HG03108 (cell line): ENCODE measurements at regions not wholly inside any gene's neighbourhood (a gene's known extent, or its start where the extent isn't known, plus 50 kb on each side); places are given as distances from the start of the nearest gene placed in this dataset.

Experiments used
- ATAC-seq: cut with Tn5 transposase; IDR thresholded peaks from one replicate; pipeline ENCODE4 v1.9.1; 2021; ENCODE audit warnings: moderate library complexity; ENCODE audit not compliant: unreplicated experiment

DNA sequence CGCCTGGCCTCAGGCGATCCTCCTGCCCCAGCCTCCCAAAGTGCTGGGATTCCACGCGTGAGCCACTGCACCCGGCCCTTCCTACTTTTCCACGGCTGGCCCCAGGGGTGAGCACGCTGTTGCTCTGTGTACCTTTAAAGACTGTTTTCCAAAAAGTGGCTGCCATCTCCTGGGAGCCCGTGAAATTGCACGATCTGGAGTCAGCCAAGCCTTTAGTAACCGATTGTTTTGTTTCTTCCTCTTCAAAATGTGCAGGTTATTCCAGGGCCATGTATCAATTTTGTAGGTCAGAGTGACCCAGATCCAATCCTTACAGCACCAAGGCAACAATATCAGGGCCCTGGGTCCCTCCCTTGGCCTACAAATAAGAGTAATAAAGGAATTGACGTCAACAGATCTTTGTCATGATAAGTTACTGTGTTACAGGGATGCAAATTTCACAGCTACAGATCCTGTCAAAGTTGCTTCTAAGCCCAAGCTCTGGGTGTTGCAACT lies 135.6 kb upstream of the ZNF236 start:
- peak; percentile 81 for ATAC-seq

DNA sequence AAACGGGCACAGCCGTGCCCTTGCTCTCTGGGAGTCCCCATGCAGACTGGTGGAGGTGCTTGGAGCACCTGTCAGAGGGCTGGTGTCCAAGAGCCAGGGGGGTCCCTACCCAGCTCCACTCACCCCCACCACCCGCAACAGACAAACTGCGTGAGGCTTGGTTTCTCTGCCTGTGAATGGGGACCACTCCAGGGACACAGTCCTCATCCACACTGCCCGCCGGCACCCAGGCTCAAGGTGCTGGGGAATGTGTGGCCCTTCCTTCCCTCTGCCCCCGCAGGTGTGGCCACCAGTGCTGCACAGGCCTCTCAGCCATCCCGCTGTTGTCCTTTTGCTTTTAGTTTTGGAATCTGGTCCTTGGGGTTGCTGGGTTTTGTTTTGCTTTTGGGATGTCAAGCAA lies 136.5 kb upstream of the ZNF236 start:
- no peak for ATAC-seq

DNA sequence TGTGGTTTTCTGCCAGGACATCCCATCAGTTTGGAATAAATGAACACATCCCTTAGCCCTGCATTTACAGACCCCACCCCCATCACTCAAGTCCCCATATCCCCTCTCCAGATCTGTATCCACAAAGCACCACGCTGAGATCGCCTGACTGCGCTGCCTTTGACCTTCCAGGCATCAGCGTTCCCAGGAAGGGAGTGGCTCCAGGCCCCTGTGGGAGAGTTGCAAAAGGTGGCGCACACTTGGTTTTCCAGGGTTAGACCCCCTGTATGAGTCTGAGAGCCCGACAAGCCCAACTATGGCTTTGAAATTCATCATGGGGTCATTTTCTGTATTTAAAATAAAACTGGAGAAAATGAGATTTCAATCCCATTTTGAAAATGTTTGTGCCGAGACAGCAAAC lies 137.0 kb upstream of the ZNF236 start:
- ATAC-seq, result no peak

DNA sequence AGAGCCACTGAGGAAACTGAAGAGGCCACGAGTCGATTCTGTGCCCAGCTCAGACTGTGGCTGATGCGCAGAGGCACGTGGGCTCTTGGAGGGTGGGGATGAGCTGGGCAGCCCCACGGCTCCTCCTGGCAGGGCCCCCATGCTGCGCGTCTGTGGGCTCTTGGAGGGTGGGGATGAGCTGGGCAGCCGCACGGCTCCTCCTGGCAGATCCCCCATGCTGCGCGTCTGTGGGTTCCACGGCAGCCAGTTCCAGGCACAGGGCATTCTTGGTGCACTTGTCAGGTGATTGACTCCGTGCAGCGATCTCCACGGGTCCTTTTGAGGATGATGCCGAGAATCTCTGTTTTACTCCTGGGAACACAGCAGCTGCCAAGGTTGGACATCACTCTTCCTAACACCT lies 138.1 kb upstream of the ZNF236 start:
- no peak for ATAC-seq

DNA sequence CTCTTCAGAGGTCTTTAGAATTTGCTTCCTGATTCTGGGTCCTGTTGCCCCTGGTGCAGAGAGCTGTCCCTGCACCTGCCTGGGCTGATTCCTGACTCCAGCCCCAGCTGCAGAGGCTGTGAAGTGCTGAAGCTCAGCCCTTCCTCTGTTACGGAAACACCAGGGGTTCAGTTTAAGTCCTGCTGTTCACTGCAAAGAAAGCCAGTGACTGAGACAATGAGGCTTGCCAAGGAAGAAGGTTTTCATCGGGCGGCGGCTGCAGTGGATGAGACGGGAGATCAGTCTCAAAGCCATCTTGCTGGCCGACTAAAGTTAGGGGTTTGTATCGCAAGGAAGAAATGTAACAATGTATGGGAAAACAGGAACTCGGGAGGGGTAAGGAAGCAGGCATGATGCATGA lies 142.4 kb upstream of the ZNF236 start:
- no peak for ATAC-seq

DNA sequence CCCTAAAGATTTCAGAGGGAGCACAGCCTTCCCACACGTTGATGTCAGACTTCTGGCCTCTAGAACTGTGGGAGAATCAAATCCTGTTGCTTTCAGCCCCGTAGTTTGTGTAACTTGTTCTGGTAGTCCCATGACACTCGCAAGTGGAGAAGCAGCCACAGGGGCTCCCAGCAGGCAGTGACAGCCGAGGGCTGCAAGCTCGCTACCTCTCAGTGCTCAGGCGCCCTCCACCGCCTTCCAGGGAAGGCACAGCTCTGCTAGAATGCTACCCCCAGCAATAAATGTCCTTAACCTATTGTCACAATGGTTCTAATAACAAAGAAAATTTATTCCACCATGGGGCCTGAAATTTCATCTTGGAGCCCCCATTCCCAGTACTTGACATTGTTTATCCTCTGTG lies 143.1 kb upstream of the ZNF236 start:
- no peak for ATAC-seq

DNA sequence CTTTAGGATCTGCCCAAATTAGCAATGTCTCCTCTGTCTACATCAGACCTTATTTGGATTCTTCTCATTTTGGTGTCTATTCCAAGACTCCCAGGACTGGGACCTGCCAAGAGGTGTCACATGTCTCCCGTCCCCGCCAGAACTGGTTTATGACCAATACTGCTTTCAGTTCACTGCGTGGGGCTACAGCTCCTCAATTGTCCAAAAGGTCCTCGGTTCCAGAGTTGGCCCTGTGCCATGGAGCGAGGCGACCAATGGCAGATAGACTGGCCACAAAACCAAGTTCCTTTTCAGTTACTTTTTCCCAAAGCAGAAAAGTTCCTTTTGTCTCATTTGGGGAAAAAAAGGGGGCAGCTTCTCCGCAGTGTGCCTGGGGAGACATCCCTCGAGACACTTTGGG lies 144.1 kb upstream of the ZNF236 start:
- no peak for ATAC-seq

DNA sequence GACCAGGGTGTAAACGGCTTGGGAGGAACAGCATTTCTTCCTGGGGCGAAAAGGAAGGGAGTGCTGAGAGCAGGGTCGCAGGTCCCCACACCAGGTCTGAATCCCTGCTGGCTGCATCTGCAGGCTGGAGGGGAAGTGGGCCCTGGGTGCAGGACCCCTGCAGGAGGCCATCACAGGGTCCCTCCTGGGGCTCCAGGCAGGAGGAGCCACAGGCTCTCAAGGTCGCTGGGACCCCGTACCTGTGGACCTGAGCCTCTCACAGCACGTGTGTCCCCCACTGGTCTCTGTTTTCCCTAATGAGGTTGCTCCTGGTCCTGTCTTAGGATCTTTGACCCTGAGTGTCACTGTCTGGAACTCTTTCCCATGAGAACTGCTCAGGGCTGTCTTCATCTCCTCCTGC lies 147.8 kb upstream of the ZNF236 start:
- no peak for ATAC-seq

DNA sequence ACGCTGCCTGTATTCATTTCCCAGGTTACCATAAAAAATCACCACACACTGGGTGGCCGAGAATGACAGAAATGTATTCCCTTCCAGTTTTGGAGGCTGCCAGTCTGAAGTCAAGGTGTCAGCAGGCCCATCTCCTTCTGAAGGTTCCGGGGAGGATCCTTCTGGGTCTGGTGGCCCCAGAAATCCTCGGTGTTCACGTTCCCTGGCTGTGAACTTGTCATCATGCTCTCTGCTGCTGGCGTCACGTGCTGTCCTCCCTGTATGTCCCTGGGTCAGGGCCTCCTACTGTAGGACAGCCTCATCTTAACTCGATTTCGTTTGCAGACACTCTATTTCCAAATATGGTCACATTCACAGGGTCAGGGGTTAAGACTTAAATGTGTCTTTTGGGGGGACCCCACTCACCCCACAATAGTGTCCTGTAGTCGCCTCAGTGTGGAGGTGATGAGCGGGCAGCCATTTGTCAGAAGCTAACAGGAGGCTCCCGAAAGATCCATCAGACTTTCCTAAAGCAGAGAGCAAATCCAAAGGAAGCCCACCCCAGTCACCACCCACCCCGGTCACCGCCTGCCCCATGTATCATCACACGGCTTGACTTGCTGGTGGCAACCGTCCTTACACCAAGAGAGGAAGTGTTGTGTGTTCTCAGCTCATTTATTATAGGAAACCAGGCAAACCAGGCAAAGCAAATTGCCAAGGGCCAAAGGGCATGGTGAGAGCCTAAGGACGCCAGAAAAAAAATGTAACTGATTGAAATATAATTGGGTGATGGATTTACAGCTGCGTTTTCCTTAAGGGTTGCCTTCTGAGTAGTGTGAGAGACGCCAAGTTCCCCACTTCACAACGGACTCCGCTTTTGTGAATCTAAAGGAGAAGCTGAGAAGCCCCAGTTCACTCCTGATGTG lies 148.8 kb upstream of the ZNF236 start:
- ATAC-seq, result no peak

DNA sequence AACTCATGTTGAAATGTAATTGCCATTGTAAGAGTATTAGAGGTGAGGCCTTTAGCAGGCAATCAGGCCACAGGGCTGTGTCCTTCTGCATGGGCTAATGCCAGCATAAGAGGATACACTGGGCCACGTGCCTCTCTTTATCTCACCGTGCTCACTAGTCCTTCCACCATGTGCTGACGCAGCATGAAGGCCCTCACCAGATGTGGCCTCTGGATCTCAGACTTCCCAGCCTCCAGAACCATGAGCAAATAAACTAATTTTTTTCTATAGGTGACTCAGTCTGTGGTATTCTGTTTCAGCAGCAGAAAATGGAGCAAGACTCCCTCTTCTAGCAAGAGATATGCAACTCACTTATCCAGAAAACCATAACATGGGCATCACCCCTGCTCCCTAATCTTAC lies 149.7 kb upstream of the ZNF236 start:
- no peak for ATAC-seq

DNA sequence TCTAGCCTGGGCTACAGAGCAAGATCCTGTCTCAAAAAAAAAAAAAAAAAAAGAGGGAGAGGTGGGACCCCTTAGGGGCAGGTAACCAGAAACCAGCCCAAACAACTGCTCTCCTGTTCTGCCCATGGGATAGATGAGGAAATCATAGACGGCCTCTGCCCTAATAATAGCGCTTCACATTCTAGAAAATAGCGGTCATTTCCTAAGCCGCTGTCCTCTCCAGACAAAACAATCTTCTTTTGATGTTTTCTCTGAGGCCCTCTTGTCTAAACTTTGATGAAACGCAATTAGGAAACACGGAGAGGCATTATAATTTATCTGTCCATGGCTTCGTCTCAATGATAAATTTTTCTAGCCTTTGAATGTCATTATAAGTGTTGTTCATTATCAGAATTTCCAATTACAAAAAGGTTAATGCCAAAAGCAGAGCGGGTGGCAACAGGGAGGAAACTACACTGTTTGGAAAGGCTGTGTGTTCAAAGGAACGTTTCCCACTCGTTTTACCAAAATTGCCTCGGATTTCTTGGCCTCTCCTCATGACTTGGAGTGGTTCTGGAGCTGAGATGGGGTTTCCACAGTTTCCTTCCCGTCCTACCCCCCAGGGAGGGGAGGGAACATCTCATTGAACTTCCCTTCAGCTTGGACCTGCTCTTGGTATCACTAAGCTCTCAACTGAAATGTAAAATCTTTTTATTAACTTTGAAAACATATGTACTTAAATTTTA lies 151.6 kb upstream of the ZNF236 start:
- ATAC-seq, result no peak

DNA sequence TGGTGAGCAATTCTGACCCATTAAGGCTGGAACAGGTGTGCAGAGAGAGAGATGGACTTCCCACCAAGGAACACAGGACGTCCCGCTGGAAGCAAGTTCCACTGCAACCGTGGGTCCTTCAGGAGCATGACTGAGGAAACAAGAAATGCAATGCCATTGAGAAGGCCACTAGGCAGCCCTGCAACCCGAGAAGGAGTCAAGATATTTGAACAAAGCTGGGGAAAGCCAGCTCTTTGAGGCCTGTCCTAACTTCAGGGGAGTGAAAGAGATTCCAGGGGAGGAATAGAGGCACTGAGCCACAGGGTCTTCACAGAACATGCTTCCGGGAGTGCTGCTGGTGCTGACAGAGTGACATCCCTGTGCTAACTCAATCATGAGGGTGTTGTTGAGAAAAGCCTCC lies 153.8 kb upstream of the ZNF236 start:
- no peak for ATAC-seq

DNA sequence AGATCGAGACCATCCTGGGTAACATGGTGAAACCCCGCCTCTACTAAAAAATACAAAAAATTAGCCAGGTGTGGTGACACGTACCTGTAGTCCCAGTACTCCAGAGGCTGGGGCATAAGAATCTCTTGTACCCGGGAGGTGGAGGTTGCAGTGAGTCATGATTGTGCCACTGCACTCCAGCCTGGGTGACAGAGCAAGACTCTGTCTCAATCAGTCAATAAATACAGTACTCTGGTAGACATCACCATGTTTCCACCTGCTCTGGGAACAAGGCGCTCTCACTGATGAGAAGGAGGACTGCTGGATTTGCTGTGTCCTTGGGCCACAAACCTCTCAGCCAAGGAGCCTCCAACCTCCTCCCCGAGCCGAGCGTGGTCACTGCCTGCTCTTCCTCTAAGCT lies 154.2 kb upstream of the ZNF236 start:
- no peak for ATAC-seq

DNA sequence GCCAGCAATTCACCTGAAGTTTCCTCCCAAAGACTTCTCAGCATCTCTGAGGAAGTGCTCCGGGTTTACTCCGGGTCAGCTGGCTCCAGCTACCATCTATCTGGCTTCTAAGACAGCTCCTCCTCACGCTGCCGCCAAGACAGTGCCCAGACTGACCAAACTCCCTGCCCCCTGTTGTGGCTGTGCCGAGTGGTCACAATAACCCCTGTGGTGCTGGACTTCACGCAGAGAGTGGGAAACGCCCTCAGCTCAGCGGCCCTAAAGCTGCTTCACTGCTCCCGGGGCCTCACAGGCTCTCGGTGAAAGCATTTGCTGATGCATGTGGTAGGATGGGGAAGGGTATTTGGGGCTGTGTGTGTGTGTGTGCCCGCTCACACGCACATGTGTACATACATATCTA lies 154.8 kb upstream of the ZNF236 start:
- ATAC-seq, result no peak

DNA sequence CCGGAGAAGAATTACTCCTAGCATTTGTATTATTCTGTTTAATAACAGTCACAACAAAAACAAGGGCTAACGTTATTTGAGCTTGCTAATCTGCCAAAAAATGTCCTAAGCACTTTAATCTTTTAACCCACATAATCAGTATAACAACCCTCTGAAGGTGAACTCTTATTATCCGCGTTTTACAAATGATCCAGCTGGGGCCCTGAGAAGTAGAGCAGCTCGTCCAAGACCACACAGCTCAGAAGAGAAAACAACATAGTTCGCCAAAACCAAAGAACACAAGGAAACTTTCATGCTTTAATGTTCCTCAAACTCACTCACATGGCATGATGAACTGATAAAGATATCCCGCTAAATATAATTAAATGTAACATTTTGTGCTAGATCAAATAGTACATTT lies 159.7 kb upstream of the ZNF236 start:
- ATAC-seq, result no peak

DNA sequence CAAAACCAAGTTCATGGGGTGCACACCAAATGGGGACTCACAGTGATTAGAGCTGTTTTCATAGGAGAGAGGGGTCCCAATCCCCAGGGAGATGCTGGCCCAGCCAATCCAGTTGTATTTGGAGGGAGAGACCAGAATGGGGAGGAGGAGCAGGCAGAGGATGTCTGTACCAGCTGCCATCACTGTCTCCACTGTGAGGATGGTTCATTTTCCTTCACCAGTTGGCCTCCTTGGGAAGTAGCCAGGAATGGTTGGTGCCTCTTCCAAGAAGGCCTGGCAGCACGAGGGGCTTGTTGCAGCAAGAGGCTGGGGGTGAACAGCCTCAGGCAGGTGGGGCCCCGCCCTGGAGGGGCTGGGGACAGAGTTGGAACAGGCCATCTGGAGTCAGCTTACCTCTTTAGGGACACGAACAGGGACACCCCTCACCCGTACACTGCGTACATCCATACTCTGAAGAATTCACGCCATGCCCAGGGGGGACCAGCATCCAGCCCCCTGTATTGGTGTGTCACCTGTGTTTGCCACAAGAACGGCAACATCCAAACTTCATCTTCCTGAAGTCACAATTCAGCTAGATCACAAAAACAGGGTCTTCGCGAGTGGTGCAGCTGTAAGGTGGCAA lies 161.7 kb upstream of the ZNF236 start:
- ATAC-seq, result no peak

DNA sequence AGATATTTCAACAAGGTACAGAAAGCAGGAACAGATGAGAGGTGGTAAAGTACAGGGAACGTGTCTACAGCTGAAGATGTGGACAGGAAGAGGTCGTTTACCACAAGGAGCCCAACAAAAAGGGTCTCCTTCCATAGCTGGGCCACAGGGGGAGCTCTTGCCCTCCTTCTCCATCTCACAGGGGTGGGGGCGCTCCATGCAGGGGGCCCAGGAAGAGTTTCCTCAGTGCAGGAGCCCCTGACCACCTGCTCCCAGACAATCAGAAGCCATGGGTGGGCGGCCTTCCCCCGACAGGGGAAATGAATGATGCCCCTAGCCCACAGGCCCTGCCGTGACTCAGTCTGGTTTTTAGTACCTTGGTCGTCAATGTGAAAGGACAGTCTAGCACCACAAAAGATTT lies 163.6 kb upstream of the ZNF516 start:
- no peak for ATAC-seq

DNA sequence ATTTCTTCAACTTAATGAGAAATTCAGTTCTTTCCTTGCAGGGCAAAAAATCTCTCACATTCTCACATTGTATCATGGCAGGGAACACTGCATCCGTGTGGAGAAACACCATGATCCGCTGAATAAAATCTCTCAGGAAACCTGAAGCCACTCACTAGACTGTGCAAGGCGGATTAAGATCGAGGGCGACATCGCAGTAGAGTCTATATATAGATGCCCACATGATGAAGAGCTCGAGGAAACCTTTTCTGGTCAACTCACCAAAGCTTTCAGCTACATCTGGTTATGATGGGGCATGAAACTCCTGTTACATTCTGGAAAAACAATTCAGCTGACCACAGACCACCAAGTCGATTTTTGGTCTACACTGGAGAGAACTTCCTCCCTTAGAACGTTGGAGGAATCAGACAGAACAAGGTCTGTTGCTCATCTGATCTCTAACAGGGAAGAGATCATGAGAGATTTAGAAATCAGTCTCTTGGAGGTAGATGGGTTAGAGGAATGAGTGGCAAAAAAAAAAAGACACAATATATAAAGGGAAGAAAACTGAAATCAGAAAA lies 162.9 kb upstream of the ZNF516 start:
- no peak for ATAC-seq

DNA sequence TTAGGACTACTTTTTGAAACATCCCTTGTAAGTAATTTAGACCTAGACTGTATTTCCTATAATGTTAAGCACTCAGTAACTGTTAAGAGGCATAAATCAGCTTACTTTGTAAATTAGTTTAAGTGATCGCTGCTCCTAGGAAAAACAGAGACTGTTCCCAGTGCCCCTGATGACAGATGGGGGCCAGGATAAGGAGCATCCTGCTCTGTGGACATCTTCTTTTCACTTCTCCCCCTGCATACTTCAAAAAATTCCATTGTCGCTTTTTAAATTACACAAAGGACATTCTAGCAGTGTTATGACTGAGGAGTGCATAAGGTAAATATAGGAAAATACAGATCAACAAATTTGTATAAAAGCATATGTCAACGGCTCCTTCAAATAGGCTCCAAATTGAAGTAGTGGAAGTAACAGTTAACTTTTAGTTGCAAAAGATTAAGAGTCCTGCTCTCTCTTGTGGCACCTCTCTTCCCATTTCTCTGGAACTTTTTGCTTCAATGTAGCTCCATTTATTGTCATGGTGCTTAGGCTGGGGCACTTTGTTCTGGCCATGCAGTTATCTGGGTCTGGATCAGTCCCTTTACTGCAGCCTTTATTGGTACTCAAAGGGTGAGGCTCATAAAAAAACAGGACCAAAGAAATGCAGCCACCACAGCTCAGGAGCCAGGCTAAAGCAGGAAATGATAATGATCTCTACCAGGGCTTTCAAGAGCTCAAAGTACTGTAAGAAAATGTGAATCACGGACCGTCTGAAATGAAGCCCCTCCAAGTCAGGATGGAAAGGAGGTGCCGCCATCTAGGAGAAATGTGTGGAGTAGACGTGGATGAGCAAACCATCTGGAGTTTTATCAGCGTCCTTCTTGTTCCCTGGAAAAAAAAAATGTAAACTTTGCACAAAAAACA lies 162.1 kb upstream of the ZNF516 start:
- no peak for ATAC-seq

DNA sequence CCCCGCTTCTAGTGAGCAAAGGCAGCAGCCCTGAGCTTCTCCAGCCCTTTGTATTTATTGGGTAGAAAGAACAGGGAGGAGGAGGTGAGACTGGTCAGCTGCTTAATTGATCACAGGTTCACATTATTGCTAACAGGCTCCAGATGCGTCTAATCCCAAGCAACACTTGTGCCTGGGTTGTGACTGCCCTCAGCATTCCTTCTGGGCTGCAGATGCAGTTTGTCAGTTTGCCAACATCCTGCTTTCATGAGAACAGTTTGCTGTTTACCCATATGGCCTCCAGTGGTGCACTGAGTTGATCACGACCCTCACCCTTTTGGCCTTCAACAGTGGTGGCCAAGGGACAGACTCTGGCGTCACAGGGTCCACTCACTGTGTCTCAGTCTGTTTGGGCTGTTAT lies 159.5 kb upstream of the ZNF516 start:
- ATAC-seq, result no peak
